ENCODE measurements at regions not wholly inside any gene's neighbourhood (a gene's known extent, or its start where the extent isn't known, plus 50 kb on each side); places are given as distances from the start of the nearest gene placed in this dataset.

- DNase-seq (ENCODE audit: low read depth) = no peak
Observed at GRCh38 chr1:169053196-169053595, 53.3 kb upstream of the ATP1B1 start.

Measured in activated gamma-delta T cell treated with anti-CD3 and anti-CD28 coated beads, Interleukin-2, amount 50 U/mL, for 16 hours (primary cell).